WERI-Rb-1 (cell line): ENCODE measurements at regions not wholly inside any gene's neighbourhood (a gene's known extent, or its start where the extent isn't known, plus 50 kb on each side); places are given as distances from the start of the nearest gene placed in this dataset.
A peak's percentile ranks its signal among the peaks of the same experiment; 100 is the strongest.
"Not testable (repeated sequence)": the region's sequence is repeated elsewhere in the genome, so short reads cannot be mapped to it uniquely, and the experiment has no call there.

Source experiments
- DNase-seq: peaks from one replicate; pipeline ENCODE4 v3.0.0-alpha.2; 2020
- H3K27ac ChIP-seq: fragments of 250-450 bp; sonication (Bioruptor Pico); 2 replicates; pipeline ENCODE4 v1.5.1; 2020; ENCODE audit warnings: mild to moderate bottlenecking, moderate library complexity
- H3K27me3 ChIP-seq: fragments of 250-450 bp; sonication (Bioruptor Pico); 2 replicates; pipeline ENCODE4 v1.5.1; 2021; ENCODE audit warnings: mild to moderate bottlenecking, low read depth, moderate library complexity; ENCODE audit not compliant: insufficient read depth, severe bottlenecking
- H3K36me3 ChIP-seq: fragments of 250-450 bp; sonication (Bioruptor Pico); 2 replicates; pipeline ENCODE4 v1.5.1; 2020; ENCODE audit warnings: mild to moderate bottlenecking, moderate library complexity
- H3K4me3 ChIP-seq: 2 replicates; pipeline ENCODE4 v1.5.1; 2011; ENCODE audit warnings: low read depth, mild to moderate bottlenecking, control low read depth, low read length
- H3K9me3 ChIP-seq: fragments of 250-450 bp; sonication (Bioruptor Pico); 2 replicates; pipeline ENCODE4 v1.5.1; 2021; ENCODE audit warnings: mild to moderate bottlenecking, moderate library complexity; ENCODE audit not compliant: severe bottlenecking
- CTCF ChIP-seq: IDR thresholded peaks from 2 replicates; pipeline ENCODE4 v1.5.1; 2011; ENCODE audit warnings: low read depth, mild to moderate bottlenecking, control low read depth, inconsistent platforms, low read length

GRCh38 chr6:10174056-10174455 is 240.8 kb downstream of the TFAP2A start:
- TF ChIP-seq CTCF: no peak
- Histone ChIP-seq H3K36me3 (no peaks in the 10 kb centered on the region), H3K27ac (no peak overlapping the region), H3K9me3 (no peaks in the 10 kb centered on the region), H3K27me3 (no peaks in the 10 kb centered on the region), H3K4me3 (no peak overlapping the region)
- DNase-seq: no peak

GRCh38 chr6:10171706-10172105 is 243.2 kb downstream of the TFAP2A start:
- H3K4me3 ChIP-seq, H3K9me3 ChIP-seq, DNase-seq, H3K27ac ChIP-seq, H3K36me3 ChIP-seq, H3K27me3 ChIP-seq: not testable (repeated sequence)

GRCh38 chr6:10170816-10171215 is 244.1 kb downstream of the TFAP2A start:
- TF ChIP-seq CTCF: no peak
- Histone ChIP-seq H3K9me3 (peaks cover 3% of the 10 kb centered on the region), H3K4me3 (no peak overlapping the region)

GRCh38 chr6:10166031-10166430 is 248.8 kb downstream of the TFAP2A start:
- H3K27ac ChIP-seq: no peak overlapping the region
- no peaks in the 10 kb centered on the region for H3K27me3 ChIP-seq
- no peak overlapping the region for H3K4me3 ChIP-seq
- DNase-seq: no peak
- TF ChIP-seq CTCF: no peak
- no peaks in the 10 kb centered on the region for H3K36me3 ChIP-seq
- H3K9me3 ChIP-seq: peaks cover 3% of the 10 kb centered on the region

More at GRCh38 chr6:10170816-10171215, 244.1 kb downstream of the TFAP2A start:
- no peak overlapping the region for H3K27ac ChIP-seq
- no peaks in the 10 kb centered on the region for H3K27me3 ChIP-seq
- H3K36me3 ChIP-seq: no peaks in the 10 kb centered on the region
- DNase-seq: no peak

- peak; percentile 48 for DNase-seq
- TF ChIP-seq CTCF: no peak
- Histone ChIP-seq H3K9me3 (peaks cover 3% of the 10 kb centered on the region), H3K4me3 (peak overlapping the region; percentile 17), H3K27me3 (no peaks in the 10 kb centered on the region), H3K36me3 (no peaks in the 10 kb centered on the region), H3K27ac (no peak overlapping the region)
Measured at GRCh38 chr6:10163203-10163962, 251.5 kb downstream of the TFAP2A start.

- H3K27me3 ChIP-seq: no peaks in the 10 kb centered on the region
- DNase-seq: no peak
- no peak for TF ChIP-seq CTCF
- no peaks in the 10 kb centered on the region for H3K36me3 ChIP-seq
- H3K27ac ChIP-seq: no peak overlapping the region
- no peak overlapping the region for H3K4me3 ChIP-seq
- H3K9me3 ChIP-seq: peaks cover 3% of the 10 kb centered on the region
Measured at GRCh38 chr6:10156875-10157274, 258.0 kb downstream of the TFAP2A start.
